ENCODE measurements at regions not wholly inside any gene's neighbourhood (a gene's known extent, or its start where the extent isn't known, plus 50 kb on each side); places are given as distances from the start of the nearest gene placed in this dataset.

GRCh38 chr5:40160435-40160834 lies 519.3 kb upstream of the PTGER4 start:
- no peak for DNase-seq
- no peaks in the 10 kb centered on the region for H3K36me3 ChIP-seq (ENCODE audit: low read depth, missing control alignments)
- WGBS, 2 donors: 89 to 92% methylated on average over 7 of the region's 7 CpGs
- intact Hi-C loops (cut with DNase I; ENCODE audit: low total_unique reads): no loop called here
- H3K4me3 ChIP-seq: no peak overlapping the region
- H3K27ac ChIP-seq: no peak overlapping the region
- H3K4me1 ChIP-seq: no peaks in the 10 kb centered on the region
- no peaks in the 10 kb centered on the region for H3K9me3 ChIP-seq
- H3K27me3 ChIP-seq: no peaks in the 10 kb centered on the region
- no peak for TF ChIP-seq POLR2A (IDR thresholded peaks at IDR 0.05)

DNA sequence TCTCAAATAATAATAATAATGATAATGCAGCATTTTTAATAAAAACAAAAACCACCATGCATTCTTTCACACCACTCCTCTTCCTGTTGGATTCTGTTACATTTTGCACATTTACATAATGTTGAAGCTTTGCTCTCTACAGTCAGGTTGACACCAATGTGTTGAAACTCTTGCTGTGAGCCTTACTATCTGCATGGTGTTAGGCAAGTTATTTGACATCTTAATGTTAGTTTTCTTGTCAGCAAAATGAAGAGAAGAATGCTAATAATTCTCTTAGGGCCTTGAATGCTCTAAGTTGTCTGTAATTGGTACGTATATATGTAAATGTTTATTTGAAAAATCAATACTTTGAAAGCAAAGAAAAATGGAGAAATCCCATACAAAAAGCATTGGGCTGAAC lies 525.5 kb upstream of the PTGER4 start:
- TF ChIP-seq, protein P1, sequence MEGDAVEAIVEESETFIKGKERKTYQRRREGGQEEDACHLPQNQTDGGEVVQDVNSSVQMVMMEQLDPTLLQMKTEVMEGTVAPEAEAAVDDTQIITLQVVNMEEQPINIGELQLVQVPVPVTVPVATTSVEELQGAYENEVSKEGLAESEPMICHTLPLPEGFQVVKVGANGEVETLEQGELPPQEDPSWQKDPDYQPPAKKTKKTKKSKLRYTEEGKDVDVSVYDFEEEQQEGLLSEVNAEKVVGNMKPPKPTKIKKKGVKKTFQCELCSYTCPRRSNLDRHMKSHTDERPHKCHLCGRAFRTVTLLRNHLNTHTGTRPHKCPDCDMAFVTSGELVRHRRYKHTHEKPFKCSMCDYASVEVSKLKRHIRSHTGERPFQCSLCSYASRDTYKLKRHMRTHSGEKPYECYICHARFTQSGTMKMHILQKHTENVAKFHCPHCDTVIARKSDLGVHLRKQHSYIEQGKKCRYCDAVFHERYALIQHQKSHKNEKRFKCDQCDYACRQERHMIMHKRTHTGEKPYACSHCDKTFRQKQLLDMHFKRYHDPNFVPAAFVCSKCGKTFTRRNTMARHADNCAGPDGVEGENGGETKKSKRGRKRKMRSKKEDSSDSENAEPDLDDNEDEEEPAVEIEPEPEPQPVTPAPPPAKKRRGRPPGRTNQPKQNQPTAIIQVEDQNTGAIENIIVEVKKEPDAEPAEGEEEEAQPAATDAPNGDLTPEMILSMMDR (IDR thresholded peaks at IDR 0.05): no peak
- TF ChIP-seq POLR2A (IDR thresholded peaks at IDR 0.05): no peak
- intact Hi-C loops (cut with DNase I; ENCODE audit: low total_unique reads): no loop called here

GRCh38 chr5:40150896-40151295 lies 528.8 kb upstream of the PTGER4 start:
- TF ChIP-seq, protein P1 (IDR thresholded peaks at IDR 0.05): no peak
- no peak for TF ChIP-seq POLR2A (IDR thresholded peaks at IDR 0.05)
- Histone ChIP-seq H3K4me1 (no peaks in the 10 kb centered on the region), H3K9me3 (no peaks in the 10 kb centered on the region), H3K36me3 (ENCODE audit: low read depth, missing control alignments) (no peaks in the 10 kb centered on the region), H3K4me3 (no peak overlapping the region), H3K27ac (no peak overlapping the region), H3K27me3 (no peaks in the 10 kb centered on the region)
- DNase-seq: no peak
- intact Hi-C loops (cut with DNase I; ENCODE audit: low total_unique reads): no loop called here
- 47 to 69% methylated on average over 1 of the region's 1 CpG for WGBS, 2 donors

More for the DNA sequence above, 525.5 kb upstream of the PTGER4 start:
- no peak for DNase-seq
- Histone ChIP-seq H3K4me3 (no peak overlapping the region), H3K9me3 (no peaks in the 10 kb centered on the region), H3K4me1 (no peaks in the 10 kb centered on the region), H3K27me3 (no peaks in the 10 kb centered on the region), H3K27ac (no peak overlapping the region), H3K36me3 (ENCODE audit: low read depth, missing control alignments) (no peaks in the 10 kb centered on the region)
- 79 to 85% methylated on average over 1 of the region's 1 CpG for WGBS, 2 donors

DNA sequence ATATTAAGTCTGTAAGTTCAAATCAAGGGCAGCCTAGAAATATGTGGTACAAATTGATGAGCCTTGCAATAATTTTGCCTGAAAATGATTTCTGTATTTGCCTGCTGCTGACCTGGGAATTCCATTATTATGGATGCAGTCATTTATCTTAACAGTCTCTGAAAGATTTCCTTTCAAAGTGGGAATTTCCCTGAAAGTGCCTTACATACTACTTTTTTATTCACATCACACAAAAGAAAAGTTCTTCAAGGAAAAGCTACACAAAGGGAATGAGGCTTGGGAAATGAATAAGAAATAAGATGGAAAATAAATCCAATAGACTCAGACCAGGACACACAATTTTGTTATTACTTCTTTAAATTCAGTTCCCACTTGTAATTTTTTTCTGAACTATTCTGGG lies 537.8 kb upstream of the PTGER4 start:
- H3K4me3 ChIP-seq: no peak overlapping the region
- DNase-seq: no peak
- H3K27ac ChIP-seq: no peak overlapping the region
- intact Hi-C loops (cut with DNase I; ENCODE audit: low total_unique reads): no loop called here
- no peaks in the 10 kb centered on the region for H3K27me3 ChIP-seq
- no peaks in the 10 kb centered on the region for H3K9me3 ChIP-seq
- no peak for TF ChIP-seq POLR2A (IDR thresholded peaks at IDR 0.05)
- TF ChIP-seq, protein P1 (IDR thresholded peaks at IDR 0.05): no peak
- H3K36me3 ChIP-seq (ENCODE audit: low read depth, missing control alignments): no peaks in the 10 kb centered on the region
- H3K4me1 ChIP-seq: no peaks in the 10 kb centered on the region

GRCh38 chr5:40141418-40141817 lies 538.3 kb upstream of the PTGER4 start:
- no peak overlapping the region for H3K4me3 ChIP-seq
- H3K36me3 ChIP-seq (ENCODE audit: low read depth, missing control alignments): no peaks in the 10 kb centered on the region
- no peaks in the 10 kb centered on the region for H3K27me3 ChIP-seq
- DNase-seq: no peak
- H3K27ac ChIP-seq: no peak overlapping the region
- 71 to 78% methylated on average over 3 of the region's 3 CpGs for WGBS, 2 donors
- no peaks in the 10 kb centered on the region for H3K9me3 ChIP-seq
- intact Hi-C loops (cut with DNase I; ENCODE audit: low total_unique reads): no loop called here
- no peaks in the 10 kb centered on the region for H3K4me1 ChIP-seq
- TF ChIP-seq, protein P1 (IDR thresholded peaks at IDR 0.05): no peak
- TF ChIP-seq POLR2A (IDR thresholded peaks at IDR 0.05): no peak

Measured in testis (tissue), 2 donors.